ENCODE measurements at regions not wholly inside any gene's neighbourhood (a gene's known extent, or its start where the extent isn't known, plus 50 kb on each side); places are given as distances from the start of the nearest gene placed in this dataset.
"Not testable (repeated sequence)": the region's sequence is repeated elsewhere in the genome, so short reads cannot be mapped to it uniquely, and the experiment has no call there.

DNA sequence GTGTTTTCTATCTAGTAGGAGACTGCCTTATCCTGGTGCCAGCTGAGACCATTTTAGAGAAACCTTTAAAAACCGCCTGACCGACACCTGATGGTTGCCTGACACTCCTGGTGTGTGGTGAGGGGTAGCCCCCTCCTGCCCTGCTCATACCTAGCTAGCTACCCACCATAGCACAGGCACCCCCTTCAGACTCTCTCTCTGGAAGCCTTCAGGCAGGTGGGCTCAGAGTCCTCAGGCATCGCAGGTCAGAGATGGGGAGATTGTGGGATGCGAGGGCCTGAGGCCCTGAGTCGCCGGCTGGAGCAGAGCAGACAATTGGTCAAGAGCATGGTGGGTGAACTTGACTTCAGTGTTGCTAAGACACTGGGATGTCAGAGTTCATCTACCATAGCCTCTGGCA, 424.6 kb downstream of the BRD1 start:
- DNase-seq = no peak

DNA sequence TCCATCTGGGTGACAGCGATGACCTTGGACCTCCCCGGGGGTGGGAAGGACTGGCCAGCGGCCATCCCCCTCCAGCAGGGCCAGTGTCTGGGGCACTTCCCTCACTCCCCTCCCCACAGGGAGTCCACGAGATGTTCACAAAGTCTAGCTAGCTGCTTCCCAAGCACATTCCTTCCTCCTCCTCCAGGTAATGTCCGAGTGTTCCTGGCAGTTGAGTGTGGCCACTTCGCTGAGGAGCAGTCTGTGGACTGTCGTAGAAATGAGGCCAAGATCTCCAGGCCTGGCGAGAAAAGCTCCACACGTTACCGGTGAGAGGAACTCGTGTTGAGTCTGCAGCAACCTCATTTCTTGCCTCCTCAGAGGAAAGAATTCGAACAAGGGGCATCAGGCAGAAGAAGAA, 425.5 kb downstream of the BRD1 start:
- DNase-seq = no peak

DNA sequence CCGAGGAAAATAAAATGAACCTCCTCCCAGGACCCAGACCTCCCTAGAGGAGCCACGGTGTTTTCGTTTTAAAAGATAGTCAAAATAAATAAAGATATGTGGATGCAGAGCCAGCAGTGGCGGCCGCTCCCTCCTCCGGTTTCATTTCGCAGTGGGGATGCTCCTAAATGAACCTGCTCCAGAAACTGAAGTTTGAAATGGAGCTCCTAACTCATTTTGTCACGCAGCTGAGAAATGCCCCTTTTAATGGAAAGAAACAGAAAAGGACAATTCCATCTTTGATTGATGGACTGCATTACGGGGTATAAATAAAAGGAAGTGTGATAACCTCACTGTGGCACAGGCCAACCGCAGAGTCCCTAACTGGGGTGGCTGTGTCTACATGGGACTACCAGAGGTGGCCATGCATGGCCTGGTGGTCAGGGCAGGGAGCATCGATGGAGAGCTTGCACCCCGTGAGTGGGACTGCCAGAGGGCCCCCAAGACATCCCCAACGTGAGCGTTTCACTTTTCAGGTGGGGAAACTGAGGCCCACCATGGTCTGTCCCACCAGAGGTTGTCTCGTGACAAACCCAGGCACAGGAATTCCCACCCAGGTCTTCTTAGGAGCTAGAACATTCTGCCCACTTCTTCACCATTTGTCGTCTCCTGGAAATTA, 426.6 kb downstream of the BRD1 start:
- DNase-seq = no peak

DNA sequence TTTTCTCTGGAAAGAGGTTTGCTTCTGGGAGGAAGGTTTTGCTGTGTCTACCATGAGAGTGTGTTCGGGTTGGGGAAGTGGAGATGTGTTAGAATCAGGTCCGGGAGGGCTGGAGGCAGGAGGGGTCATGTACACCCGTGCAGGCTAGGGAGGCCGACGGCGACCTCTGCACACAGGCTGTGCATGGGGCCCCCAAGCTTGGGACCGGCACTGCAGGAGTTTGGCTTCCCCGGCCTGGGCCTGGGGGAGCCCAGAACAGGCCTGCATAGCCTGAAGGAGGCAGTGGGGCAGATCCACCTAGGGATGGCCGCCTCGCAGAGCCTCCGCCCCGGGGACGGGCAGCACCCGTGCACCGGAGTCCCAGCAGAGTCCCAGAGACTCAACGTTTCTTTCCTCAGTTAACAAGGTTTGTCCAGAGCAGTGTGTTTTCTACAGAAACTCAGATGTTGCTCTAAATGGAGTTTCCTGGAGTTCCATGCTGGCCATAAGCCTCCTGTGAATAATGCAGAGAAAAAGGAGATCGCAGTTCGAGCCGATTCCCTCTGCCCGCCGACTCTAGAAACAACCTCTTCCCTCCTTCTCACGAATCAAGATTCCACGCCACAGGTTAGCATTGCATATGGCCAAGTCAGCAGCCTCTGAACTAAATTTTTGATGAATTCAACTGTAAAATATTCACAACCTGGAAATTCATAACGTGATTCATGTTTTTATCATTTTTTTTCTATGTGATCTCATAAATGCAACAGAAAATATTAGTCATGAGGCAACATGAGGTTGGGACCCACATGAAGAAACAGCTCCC, 427.3 kb downstream of the BRD1 start:
- no peak for DNase-seq

DNA sequence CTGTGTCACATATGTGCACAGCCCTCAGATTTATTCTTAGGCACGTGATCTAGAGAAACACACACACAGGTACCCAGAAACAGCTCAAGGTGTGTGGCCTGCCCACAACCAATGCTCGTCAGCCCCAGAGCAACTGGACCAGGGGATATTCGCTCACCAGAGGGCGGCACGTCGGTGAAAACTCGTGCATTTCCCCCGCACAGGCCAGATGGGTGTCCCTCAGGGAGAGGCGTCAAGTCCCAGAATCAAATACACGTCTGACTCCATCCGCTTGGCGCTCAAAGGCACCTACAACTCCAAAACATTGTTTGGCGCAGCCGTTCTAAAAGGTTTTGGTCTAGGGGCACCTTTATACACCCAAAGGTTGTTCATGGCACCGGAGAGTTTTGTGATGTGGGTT, 429.0 kb downstream of the BRD1 start:
- DNase-seq = no peak

DNA sequence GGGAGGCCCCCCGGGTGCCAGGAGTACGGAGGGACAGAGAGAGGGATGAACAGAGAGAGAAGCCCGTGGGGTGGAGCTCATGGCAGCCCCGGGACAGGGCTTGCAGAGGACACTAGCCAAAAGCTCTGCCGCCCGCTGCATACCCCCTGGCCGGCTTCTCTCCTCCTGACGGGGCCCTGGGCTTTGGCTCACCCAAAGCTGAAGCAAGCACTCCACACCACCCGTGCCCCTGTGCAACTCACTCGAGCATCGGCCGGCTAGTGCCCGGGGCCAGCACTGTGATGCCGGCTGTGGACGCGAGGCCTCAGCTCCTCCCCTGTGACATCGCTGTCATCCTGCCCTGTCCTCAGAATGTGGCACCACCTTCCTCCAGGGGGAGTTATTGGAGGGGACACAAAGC, 429.6 kb downstream of the BRD1 start:
- DNase-seq = no peak

DNA sequence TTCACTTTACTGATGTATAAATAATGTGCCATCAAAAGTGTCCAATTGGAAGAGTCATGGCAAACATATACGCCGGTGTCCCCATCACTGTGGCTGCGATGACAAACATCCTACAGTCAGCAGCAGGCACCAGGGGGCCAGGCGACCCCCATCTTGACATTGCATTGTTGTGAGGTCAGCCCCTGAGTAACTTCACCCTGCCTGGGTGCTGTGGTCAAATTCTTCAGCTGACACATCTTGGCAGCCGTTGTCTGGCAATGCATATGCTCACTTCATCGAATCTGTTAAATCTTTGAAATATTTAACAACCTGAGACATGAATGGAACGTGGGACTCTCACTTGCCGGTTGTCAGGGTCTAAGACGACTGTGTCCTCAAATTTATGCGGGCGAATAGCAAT, 430.9 kb downstream of the BRD1 start:
- DNase-seq = no peak

DNA sequence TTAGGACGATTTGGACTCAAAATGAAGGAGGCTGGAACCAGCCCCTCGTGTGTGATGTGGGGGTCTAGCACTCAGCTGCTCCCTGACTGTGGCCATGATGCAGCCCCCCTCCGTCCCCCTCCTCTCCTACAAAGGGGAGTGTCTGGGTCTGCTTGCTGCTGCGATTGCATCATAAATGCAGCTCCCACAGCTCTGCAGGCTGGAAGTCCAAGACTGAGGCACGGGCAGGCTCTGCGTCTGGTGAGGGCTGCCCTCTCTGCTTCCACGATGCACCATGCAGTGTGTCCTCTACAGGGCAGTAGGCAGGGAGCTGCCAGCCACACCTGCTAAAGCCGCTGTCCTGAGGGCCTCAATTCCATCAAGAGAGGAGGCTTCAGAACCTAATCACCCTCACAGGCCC, 432.1 kb downstream of the BRD1 start:
- no peak for DNase-seq

DNA sequence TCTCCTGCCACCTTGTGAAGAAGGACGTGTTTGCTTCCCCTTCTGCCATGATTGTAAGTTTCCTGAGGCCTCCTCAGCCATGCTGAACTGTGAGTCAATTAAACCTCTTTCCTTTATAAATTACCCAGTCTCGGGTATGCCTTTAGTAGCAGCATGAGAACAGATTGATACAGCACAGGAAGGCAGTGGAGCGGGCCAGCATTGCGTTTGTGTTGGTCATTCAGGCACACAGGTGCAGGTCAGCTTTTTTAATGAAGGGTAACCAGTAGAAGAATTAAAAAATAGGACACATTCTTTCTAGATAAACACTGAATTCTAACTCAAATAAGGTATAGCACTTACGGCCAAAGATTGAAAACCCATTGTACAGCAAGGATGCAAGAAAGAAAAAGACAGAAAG, 432.6 kb downstream of the BRD1 start:
- not testable (repeated sequence) for DNase-seq

DNA sequence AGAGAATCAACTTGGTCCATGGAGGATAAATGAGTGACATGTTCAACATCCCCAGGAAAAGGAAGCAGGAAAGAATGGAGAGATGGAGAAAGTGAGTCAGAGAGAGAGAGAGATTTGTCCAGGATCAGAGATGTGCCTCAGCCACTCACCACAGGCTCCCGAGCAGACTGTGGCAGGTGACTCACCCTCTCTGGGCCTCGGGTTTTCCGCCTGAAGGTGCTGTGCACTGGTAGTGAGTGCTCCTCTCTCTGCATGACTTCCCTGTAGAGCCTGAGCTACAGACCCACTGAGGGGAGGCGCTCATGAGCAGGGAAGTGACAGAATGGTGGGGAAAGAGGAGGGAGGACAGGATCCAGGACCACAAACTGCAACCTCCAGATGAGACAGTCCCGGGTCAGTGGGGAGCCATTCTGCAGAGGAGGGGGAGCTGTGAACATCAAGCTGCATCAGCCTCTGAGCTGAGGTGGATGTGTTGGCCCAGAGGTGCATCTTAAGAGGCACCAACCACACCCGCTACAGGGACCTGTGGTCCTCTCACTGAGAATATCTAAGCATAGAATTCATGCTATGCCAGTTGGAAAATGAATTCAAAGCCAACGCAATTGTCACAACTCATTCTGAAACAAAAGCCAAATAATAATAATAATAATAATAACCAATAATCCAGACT, 433.4 kb downstream of the BRD1 start:
- DNase-seq = no peak

DNA sequence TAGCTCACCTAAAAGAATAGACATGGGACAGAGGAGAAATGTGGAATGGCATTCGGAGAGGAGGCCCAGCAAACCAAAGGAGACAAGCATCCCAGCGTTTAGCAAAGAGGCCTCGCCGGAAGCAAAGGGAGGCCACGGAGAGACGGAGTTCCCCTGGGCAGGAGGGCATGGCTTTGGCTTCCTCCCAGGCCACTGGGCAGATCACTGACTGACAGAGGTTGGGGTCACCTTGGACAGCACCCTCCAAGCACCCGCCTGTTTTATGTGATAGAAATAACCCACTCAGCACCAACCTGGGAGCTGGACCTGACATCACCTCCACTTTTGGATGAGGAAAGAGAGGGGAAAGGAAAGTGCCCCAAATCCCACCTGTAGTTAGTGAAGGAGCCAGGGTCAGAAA, 434.1 kb downstream of the BRD1 start:
- DNase-seq = no peak

DNA sequence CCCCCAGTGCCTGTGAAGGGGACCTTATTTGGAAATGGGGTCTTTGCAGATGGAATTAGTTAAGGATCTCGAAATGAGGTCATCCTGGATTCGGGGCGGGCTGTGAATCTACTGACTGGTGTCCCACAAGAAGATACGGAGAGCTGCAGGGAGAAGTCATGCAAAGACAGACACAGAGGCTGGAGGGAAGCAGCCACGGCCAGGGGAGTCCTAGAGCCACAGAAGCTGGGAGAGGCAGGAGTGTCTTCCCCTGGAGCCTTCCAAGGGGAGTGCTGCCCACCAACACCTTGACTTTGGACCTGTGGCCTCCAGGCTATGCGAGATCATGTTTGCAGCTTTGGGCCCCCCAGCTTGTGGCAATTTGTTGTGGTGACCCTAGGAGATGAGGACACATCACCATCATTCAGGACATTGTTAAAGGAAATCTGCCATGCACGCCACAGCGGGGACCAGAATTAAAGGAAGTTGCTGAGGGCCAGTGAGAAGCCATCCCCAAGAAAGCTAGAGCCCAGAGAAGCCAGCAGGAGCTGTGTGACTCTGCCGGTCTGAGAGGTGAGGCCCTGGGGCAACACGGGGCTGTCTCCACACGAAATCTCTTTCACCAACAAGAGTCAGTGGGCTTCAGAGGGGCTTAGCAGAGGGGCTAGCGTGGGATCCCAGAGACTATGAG, 434.7 kb downstream of the BRD1 start:
- DNase-seq = no peak

DNA sequence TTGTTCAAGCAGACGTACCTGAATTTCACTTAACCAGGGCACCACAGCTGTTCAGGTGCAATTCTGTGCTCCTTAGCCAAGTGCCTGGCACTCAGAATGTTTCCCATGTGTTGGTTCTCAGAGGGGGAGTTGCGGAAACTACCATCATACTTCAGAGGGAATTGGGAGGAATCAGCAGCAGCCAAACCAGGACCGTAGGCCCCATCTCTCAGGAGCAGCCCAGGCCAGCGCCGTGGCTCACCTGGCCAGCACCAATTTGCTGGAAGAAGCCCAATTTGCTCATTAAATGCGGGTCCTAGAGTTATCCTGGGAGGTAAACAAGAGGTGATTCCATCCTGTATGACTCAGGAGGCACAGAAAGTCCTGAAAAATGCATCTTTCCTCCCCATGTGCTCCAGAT, 435.4 kb downstream of the BRD1 start:
- no peak for DNase-seq

DNA sequence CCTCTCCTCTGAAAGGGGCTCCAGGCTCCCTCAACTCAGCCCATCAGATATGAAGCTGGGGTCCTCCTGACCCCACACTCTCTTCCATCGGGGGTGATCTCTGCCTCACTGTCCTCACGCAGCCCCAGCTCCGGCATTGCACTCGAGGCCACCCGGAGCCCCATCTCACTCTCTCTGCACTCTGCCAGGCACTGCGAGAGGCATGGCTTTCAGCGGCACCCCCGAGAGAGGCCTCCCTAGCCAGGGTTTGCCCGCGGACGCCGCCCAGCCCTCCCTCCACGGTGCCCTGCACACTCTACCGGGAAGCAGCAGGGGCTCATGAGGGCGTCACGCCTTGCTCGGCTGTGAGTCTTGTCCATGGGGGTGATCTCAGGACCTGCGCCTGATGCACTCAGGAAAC, 436.2 kb downstream of the BRD1 start:
- DNase-seq = no peak

DNA sequence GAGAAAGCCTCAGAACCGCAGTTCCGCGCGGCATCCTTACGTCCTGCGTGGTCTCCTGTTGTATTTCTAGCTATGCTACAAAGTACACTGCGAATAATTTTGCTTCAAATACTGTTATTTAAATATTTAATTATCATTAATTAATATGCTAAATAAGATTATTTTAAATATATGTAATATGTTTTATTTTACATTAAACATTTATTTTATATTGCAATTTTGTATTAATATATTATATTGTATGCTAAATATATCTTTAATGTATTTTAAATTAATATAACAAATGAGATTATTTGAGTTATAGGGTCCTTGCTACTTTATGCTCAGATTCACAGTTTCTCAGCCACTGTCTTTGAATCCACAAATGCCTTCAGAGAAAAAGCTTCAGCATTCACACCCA, 436.7 kb downstream of the BRD1 start:
- no peak for DNase-seq

DNA sequence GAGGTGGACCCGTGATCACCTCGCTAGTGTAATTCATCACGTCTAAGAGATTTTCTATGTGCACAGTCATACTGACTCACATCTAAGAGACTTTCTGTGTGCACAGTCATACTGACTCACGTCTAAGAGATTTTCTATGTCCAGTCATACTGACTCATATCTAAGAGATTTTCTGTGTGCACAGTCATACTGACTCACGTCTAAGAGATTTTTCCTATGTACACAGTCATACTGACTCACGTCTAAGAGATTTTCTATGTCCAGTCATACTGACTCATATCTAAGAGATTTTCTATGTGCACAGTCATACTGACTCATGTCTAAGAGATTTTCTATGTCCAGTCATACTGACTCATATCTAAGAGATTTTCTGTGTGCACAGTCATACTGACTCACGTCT, 443.8 kb downstream of the BRD1 start:
- DNase-seq = not testable (repeated sequence)

DNA sequence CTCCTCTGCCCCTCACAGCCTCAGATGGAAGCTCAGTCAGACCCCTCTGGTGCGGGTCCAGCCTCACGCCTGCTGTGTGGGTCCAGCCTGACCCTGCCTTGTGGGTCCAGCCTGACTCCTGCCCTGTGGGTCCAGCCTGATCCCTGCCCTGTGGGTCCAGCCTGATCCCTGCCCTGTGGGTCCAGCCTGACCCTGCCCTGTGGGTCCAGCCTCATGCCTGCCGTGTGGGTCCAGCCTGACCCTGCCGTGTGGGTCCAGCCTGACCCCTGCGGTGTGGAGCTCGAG, 445.3 kb downstream of the BRD1 start:
- no peak for DNase-seq

DNA sequence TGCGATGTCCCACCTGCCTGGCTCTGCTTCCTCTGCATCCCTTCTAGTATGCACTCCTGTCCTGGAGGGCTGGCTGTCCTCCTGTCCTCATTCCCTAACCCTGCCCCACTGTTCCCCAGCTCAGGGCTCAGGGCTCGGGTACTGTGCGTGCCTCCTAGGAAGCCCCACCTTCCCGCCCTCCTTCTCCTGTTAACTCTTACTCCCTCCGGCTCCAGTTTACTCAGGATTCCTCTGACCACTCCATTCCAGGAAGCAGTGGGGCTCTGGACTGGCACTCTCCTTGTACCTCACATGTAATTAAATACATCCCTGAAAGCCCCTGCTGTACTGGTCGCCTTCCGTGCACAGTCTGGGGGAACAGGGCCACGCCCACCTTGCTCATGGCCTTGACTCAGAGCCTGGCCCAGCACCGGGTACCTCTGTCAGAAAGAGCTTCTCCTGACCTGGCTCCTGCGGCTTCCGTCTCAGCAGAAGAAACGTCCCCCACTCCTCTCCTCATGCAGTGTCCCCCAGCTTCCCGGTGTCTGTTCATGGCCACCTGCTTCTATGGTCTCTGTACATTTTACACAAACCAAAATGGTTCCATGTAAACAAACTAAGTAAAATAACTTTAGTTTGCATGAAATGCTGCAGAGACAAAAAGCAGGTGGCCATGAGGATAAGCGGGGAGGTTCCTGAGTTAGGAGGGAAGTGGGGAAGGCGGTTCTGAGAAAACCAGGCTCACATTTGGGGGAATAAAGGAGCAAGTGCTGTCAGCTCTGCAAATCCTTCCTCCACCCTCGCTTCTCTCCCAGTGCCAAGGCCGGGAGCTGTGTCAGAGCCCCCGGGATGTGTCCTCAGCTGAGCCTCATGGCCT, 445.9 kb downstream of the BRD1 start:
- DNase-seq = no peak

DNA sequence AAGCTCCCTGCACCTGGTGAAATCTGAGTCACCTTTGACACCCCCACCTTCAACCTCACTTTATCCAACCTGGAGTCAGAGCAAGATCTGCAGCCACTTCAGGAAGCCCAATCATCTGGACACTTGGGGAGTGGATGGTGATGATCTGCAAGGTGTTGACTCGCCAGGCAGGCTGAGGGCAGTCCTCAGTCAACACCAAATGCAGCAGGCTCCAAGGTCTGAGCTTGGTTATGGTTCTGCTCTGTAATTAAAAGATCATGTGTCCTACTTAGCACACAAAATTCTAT, 446.9 kb downstream of the BRD1 start:
- DNase-seq = no peak

DNA sequence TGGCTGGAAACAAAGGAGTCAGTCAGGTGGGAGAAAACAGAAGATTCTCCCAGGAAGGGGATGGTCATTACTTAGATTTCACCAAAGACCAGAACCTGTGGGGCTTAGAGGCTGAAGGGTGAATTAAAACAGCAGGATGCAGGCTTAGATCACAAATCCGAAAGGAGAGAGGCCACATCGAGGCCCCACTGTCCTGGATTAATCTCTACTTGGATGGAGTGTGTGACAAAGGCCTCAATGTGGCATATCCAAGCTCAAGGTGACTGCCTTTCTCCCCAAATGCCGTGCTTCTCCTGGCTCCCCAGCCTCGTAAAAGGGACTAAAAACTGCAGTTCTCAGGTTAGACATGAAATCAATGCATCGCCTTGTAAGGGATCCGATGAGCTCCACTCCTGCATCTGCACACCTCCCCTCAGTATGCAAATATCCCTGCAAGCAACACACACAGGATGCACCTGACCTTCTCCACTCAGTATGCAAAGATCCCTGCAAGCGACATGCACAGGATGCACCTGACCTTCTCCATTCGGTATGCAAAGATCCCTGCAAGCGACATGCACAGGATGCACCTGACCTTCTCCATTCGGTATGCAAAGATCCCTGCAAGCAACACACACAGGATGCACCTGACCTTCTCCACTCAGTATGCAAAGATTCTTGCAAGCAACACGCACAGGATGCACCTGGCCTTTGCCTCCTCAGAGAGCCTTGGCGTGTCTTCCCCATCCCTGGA, 447.4 kb downstream of the BRD1 start:
- no peak for DNase-seq

DNA sequence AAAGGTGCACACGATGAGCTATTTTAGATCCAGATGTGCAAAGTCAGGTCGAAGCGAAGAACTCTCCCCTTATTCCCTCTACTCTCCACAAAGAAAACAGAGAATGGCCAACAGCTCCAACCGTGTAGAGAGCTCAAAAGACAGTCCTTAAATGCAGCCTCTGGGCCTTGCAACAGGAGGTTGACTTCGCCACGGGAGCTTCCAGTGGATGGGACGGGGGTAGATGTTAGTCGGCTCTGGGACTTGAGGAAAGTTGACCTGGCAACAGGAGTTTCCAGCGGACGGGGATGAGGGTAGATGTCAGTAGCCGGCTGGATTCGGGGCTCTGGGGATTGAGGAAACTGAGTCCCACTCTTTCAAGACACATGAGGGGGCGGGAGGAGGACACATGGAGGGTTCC, 450.4 kb downstream of the BRD1 start:
- no peak for DNase-seq

DNA sequence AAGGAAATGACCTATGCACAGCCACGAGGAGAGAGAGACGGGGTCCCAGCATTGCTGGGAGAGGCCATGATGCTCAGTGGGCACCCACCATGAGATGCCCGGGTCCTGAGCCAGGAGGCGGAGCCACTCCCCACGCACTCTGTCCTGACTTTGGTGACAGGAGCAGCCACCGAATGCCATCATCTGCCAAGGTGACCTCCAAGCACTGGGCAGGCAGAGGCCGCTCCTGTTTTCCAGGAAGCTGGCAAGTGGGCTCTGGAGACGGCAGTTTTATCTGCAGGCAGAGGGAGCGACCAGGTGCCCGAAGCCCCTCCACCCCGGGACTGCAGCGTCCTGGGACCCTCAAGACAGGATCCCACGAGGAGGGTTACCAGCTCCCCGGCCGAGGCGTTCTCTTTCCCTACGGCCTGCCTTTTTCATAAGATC, 453.9 kb downstream of the BRD1 start:
- no peak for DNase-seq

DNA sequence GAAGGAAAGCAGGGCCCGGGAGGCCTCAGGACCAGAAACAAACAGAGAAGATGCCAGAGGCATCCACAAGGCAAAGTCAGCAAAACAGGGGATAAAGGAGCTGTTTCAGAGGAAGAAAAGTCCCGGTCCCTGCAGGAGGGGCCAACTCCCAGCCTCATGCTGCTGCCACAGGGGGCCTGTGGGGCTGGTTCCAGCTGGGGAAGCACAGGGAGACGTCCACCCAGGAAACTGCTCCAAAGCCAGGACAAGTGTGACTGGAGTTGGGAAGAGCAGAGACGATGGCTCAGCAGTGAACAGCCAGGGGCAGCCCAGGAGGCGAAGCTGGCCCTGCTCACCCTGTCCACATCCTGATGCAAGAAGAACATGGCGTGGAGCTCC, 454.4 kb downstream of the BRD1 start:
- no peak for DNase-seq
